Type B pancreatic cell (in vitro differentiated cells): ENCODE measurements at regions not wholly inside any gene's neighbourhood (a gene's known extent, or its start where the extent isn't known, plus 50 kb on each side); places are given as distances from the start of the nearest gene placed in this dataset.

Source experiments
- DNase-seq: peaks from one replicate; pipeline ENCODE4 v3.0.0; 2021; ENCODE audit warnings: mixed read lengths; ENCODE audit not compliant: unreplicated experiment; ENCODE audit errors: extremely low spot score
- H3K27ac Mint-ChIP-seq: 2 replicates; pipeline ENCODE4 v1.8.0; 2021; ENCODE audit warnings: mild to moderate bottlenecking, mixed read lengths
- H3K27me3 Mint-ChIP-seq: 2 replicates; pipeline ENCODE4 v1.8.0; 2021; ENCODE audit warnings: mixed read lengths
- H3K36me3 Mint-ChIP-seq: 2 replicates; pipeline ENCODE4 v1.8.0; 2021; ENCODE audit warnings: mixed read lengths
- H3K4me1 Mint-ChIP-seq: one replicate; pipeline ENCODE4 v1.8.0; 2021; ENCODE audit warnings: mixed read lengths; ENCODE audit not compliant: unreplicated experiment
- H3K4me3 Mint-ChIP-seq: 2 replicates; pipeline ENCODE4 v1.8.0; 2021; ENCODE audit warnings: mild to moderate bottlenecking, mixed read lengths
- H3K9me3 Mint-ChIP-seq: 2 replicates; pipeline ENCODE4 v1.8.0; 2021; ENCODE audit warnings: mixed read lengths
- CTCF ChIP-seq: fragments of 200-600 bp; sonication (generic); conservative IDR thresholded peaks from 2 replicates; pipeline ENCODE4 v1.5.0; 2021; ENCODE audit warnings: antibody characterized with exemption, mild to moderate bottlenecking

DNA sequence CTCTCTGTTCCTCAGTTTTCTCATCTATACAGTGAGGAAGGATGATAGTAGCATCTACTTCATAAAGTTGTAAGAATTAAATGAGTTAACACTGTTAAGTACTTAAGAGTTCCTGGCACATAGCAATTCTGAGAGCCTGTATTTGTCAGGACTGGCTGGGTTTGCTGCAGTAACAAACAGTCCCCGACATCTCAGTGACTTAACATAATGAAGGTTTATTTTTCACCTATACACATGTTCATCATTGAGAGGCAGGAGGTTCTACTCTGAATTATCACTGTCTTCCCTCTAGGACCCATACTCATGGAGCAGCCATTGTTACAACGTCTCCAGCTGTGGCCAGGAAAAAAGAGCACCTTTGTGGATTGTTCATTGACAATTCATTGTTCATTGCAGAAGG, 190.6 kb upstream of the PROK2 start:
- no peak overlapping the region for H3K27ac Mint-ChIP-seq
- H3K9me3 Mint-ChIP-seq = no peaks in the 10 kb centered on the region
- H3K4me1 Mint-ChIP-seq = peaks cover 20% of the 10 kb centered on the region
- no peak overlapping the region for H3K4me3 Mint-ChIP-seq
- no peak for TF ChIP-seq CTCF
- H3K27me3 Mint-ChIP-seq = peaks cover 16% of the 10 kb centered on the region
- DNase-seq = no peak
- H3K36me3 Mint-ChIP-seq = no peaks in the 10 kb centered on the region

DNA sequence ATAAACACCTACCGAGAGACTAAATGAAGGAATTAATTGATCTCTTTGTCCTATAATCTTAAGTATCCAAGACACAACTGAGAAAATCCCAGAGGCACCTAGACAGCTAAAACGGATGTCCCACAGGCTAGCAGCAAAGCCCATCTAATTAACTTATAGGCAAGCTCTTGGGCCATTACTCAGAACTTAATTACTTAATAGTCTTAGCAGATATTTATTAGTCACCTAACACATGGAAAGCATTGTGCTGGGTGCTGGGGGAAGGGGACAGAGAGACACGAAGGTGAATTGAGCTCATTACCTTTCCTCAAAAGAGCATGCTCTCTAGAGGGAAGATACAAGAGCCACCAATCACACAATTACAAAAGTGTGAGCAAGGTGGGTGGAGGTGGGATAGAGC, 189.8 kb upstream of the PROK2 start:
- no peak overlapping the region for H3K27ac Mint-ChIP-seq
- H3K4me3 Mint-ChIP-seq = no peak overlapping the region
- peaks cover 20% of the 10 kb centered on the region for H3K4me1 Mint-ChIP-seq
- no peaks in the 10 kb centered on the region for H3K9me3 Mint-ChIP-seq
- no peak for DNase-seq
- H3K27me3 Mint-ChIP-seq = peaks cover 22% of the 10 kb centered on the region
- H3K36me3 Mint-ChIP-seq = no peaks in the 10 kb centered on the region
- no peak for TF ChIP-seq CTCF

DNA sequence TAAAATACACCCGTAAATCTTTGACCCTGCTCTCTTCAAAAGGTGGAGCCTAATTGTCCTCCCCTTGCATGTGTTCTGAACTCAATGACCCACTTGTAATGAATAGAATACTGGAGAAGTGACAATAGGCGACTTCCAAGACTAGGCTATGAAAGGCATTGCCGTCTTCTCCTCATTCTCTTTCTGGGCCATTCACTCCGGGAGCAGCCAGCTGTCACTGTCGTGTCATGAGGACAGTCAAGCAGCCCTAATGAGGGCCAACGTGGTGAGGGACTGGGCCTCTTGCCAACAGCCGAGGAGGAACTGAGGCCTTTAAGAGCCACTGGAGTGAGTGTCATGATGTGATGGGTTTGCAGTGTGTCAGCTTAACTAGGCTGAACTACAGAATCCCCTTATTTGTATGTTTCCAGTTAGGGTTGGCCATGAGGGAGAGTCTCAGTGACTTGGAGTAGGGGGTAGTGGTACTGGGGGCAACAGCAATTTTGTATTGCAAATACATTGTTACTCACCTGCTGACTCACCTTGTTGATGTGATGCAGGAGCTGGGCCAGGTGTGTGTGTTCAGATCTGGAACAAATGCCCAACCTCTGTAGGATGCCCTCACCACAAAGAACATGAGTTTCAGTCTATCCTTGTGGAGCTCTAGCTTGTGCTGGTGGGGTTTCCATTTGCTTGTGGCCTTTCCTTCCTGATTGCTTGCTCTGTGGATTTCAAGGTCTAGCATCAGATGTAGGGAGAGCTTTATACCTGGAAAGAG, 188.5 kb upstream of the PROK2 start:
- Mint-ChIP-seq H3K9me3 (no peaks in the 10 kb centered on the region), H3K4me1 (peaks cover 9% of the 10 kb centered on the region), H3K27ac (no peak overlapping the region), H3K36me3 (no peaks in the 10 kb centered on the region), H3K4me3 (no peak overlapping the region), H3K27me3 (peaks cover 28% of the 10 kb centered on the region)
- no peak for DNase-seq
- TF ChIP-seq CTCF = no peak

GRCh38 chr3:71972031-71972430, 187.1 kb upstream of the PROK2 start:
- TF ChIP-seq CTCF = no peak
- Mint-ChIP-seq H3K9me3 (no peaks in the 10 kb centered on the region), H3K27me3 (peaks cover 31% of the 10 kb centered on the region)

GRCh38 chr3:71968544-71968943, 183.6 kb upstream of the PROK2 start:
- H3K4me3 Mint-ChIP-seq = no peak overlapping the region
- peaks cover 47% of the 10 kb centered on the region for H3K27me3 Mint-ChIP-seq
- TF ChIP-seq CTCF = no peak
- H3K9me3 Mint-ChIP-seq = no peaks in the 10 kb centered on the region
- H3K36me3 Mint-ChIP-seq = no peaks in the 10 kb centered on the region
- no peaks in the 10 kb centered on the region for H3K4me1 Mint-ChIP-seq
- no peak for DNase-seq
- H3K27ac Mint-ChIP-seq = no peak overlapping the region

More at GRCh38 chr3:71972031-71972430, 187.1 kb upstream of the PROK2 start:
- Mint-ChIP-seq H3K4me3 (no peak overlapping the region), H3K27ac (no peak overlapping the region), H3K36me3 (no peaks in the 10 kb centered on the region), H3K4me1 (no peaks in the 10 kb centered on the region)
- DNase-seq = no peak
